ENCODE measurements at regions not wholly inside any gene's neighbourhood (a gene's known extent, or its start where the extent isn't known, plus 50 kb on each side); places are given as distances from the start of the nearest gene placed in this dataset.

DNA sequence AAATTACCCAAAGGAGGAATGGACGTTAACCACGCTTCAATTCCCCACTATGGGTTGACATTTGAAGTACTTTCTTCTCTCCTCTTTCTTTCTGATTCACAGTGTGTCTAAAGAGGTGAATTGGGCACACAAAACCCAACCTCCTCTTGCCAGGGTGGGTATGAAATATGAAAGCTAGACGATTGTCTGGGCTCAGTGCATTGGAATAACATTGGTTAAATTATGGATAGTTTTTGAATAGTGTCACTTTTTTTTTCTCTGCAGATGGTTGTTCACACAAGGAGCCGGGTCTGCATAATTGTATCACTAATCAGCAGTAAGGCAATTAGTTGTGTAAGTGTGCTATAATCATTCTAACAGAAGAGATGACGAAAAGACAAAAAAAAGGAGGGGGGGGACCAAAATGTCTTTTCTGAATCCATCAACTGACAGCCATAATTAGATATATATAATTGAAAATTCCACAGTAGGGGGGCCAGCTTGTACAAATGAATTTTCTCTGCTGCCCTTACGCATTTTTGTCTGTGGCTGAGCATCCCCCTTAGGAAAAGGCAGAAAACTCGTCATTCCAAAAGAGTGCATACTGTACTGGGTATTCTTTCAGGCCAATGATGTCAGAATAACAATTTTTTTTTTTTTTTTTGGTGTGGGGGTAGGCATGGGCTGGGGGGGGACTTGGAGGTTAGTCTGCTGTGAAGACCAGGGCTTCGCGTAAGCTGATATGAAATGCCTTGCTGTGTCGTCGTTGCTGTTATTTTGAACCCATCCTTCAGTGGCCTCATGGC lies 307.5 kb upstream of the SALL1 start:
- Histone ChIP-seq H3K36me3 (ENCODE audit: insufficient read depth, low read depth, low read length) (no peaks in the 10 kb centered on the region), H3K27me3 (ENCODE audit: insufficient read depth, low read length) (no peaks in the 10 kb centered on the region), H3K9me3 (ENCODE audit: insufficient read depth, low read depth, low read length) (no peaks in the 10 kb centered on the region), H3K27ac (ENCODE audit: low read length) (no peak overlapping the region), H3K9ac (ENCODE audit: low read depth, low read length) (no peak overlapping the region), H3K4me3 (ENCODE audit: low read length) (no peak overlapping the region), H3K4me1 (ENCODE audit: insufficient read depth, low read length) (peaks cover 5% of the 10 kb centered on the region; the same call in 1 of the 2 replicates)

DNA sequence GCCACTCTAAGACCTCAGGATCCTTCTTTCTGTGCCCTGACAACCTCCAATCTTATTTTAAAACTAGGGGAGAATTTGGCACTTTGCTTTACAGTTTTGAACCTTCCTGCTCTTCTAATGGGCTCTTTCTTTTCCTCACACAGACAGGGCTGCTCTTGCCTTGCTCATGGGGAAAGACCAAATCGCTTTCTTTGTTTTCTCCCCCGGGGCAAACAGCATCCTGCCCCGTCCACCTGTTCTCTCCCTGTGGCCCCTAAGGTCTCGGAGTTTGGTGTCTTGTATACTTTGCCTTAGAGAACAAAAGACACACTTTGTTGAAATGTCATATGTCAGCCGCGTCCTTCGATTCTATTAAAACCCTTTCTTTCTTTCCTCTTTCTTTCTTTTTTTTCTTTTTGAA lies 306.7 kb upstream of the SALL1 start:
- no peak overlapping the region for H3K27ac ChIP-seq (ENCODE audit: low read length)
- no peak overlapping the region for H3K4me3 ChIP-seq (ENCODE audit: low read length)
- no peaks in the 10 kb centered on the region; the same call in 1 of the 2 replicates for H3K4me1 ChIP-seq (ENCODE audit: insufficient read depth, low read length)
- H3K27me3 ChIP-seq (ENCODE audit: insufficient read depth, low read length) = no peaks in the 10 kb centered on the region
- H3K36me3 ChIP-seq (ENCODE audit: insufficient read depth, low read depth, low read length) = no peaks in the 10 kb centered on the region
- no peak overlapping the region for H3K9ac ChIP-seq (ENCODE audit: low read depth, low read length)
- no peaks in the 10 kb centered on the region for H3K9me3 ChIP-seq (ENCODE audit: insufficient read depth, low read depth, low read length)

DNA sequence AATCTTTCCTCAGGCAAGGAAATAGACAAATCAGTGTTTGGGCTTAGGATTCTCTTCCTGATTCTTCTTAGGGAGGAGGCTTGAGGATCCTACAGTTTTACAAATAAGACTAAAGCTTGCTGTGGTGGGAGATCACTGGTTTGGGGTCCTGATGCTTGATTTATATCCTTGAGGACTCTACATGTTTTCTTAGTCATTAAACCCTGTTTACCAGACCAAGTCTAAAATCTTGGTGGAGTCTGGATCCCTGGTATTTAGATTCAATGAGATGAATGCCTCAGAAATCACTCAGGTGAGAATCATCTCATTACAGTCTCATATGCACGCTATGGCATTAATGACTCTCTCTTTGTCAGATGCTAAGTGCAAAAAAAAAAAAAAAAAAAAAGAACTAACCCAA lies 304.3 kb upstream of the SALL1 start:
- no peak overlapping the region for H3K4me3 ChIP-seq (ENCODE audit: low read length)
- no peaks in the 10 kb centered on the region for H3K36me3 ChIP-seq (ENCODE audit: insufficient read depth, low read depth, low read length)
- no peaks in the 10 kb centered on the region for H3K27me3 ChIP-seq (ENCODE audit: insufficient read depth, low read length)
- H3K9me3 ChIP-seq (ENCODE audit: insufficient read depth, low read depth, low read length) = no peaks in the 10 kb centered on the region
- no peaks in the 10 kb centered on the region; the same call in 1 of the 2 replicates for H3K4me1 ChIP-seq (ENCODE audit: insufficient read depth, low read length)
- no peak overlapping the region for H3K9ac ChIP-seq (ENCODE audit: low read depth, low read length)
- H3K27ac ChIP-seq (ENCODE audit: low read length) = no peak overlapping the region

DNA sequence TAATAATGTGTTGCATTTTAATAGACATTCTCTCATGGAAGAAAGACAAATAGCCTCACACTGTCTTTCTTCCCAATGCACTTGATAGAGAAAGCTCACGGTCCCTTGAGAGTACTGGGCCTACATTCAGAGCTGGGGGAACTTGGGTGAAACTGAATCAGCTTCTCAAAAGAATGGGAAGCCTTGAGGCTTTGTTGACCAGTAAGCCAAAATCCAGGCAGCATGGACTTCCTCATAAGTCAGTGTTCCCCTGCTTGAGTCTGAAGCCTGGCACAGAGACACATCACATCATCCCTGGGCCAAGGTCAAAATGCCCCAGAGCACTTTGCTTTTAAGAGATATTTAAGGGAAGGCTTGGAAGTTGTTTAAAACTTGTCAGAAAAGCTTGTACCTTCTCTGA lies 302.2 kb upstream of the SALL1 start:
- no peaks in the 10 kb centered on the region for H3K27me3 ChIP-seq (ENCODE audit: insufficient read depth, low read length)
- no peaks in the 10 kb centered on the region for H3K9me3 ChIP-seq (ENCODE audit: insufficient read depth, low read depth, low read length)
- no peak overlapping the region for H3K9ac ChIP-seq (ENCODE audit: low read depth, low read length)
- H3K27ac ChIP-seq (ENCODE audit: low read length) = no peak overlapping the region
- H3K4me3 ChIP-seq (ENCODE audit: low read length) = no peak overlapping the region
- H3K36me3 ChIP-seq (ENCODE audit: insufficient read depth, low read depth, low read length) = no peaks in the 10 kb centered on the region
- peaks cover 3% of the 10 kb centered on the region; the same call in 1 of the 2 replicates for H3K4me1 ChIP-seq (ENCODE audit: insufficient read depth, low read length)

DNA sequence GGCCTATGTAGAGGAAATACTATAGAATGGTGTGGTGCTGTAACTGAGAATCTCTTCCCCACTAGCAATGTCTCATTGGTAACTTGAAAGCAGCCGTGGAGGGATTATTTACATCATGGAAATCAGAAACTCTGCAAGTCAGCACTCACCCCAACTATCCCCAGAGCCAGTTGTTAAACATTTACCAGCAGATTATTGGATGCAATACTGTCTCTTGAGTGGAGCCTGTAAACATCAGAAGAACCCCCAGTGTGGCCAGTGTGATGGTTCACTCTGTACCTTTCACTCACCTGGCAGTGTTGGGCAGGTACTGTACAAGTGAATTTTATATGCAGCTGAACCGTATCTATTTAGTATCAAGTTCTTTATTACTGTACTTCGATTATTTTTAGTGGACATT lies 299.8 kb upstream of the SALL1 start:
- H3K27ac ChIP-seq (ENCODE audit: low read length) = no peak overlapping the region
- no peak overlapping the region for H3K4me3 ChIP-seq (ENCODE audit: low read length)
- H3K4me1 ChIP-seq (ENCODE audit: insufficient read depth, low read length) = peaks cover 3% of the 10 kb centered on the region; the same call in 1 of the 2 replicates
- H3K9ac ChIP-seq (ENCODE audit: low read depth, low read length) = no peak overlapping the region
- H3K9me3 ChIP-seq (ENCODE audit: insufficient read depth, low read depth, low read length) = no peaks in the 10 kb centered on the region
- no peaks in the 10 kb centered on the region for H3K27me3 ChIP-seq (ENCODE audit: insufficient read depth, low read length)
- H3K36me3 ChIP-seq (ENCODE audit: insufficient read depth, low read depth, low read length) = no peaks in the 10 kb centered on the region

DNA sequence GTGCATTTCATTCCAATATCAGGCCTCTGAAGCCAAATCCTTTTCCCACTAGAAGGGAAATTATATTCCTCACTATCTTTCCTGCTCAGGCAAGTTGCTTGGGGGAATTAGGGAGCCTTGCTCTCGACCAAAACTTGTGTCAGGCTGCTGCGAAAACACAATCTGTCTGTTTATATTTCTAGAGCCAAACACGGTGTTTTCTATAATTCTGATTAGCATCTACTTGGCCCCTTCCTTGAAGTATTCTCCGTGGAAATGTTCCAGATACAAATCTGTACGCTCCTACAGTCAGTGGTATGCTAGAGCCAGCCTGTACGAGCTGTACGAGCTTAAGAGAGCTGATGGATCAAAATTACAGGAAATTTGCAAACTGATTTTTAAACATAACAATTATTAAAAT lies 299.3 kb upstream of the SALL1 start:
- no peaks in the 10 kb centered on the region for H3K36me3 ChIP-seq (ENCODE audit: insufficient read depth, low read depth, low read length)
- H3K27me3 ChIP-seq (ENCODE audit: insufficient read depth, low read length) = no peaks in the 10 kb centered on the region
- no peak overlapping the region for H3K4me3 ChIP-seq (ENCODE audit: low read length)
- H3K9me3 ChIP-seq (ENCODE audit: insufficient read depth, low read depth, low read length) = no peaks in the 10 kb centered on the region
- H3K4me1 ChIP-seq (ENCODE audit: insufficient read depth, low read length) = peaks cover 3% of the 10 kb centered on the region; the same call in 1 of the 2 replicates
- no peak overlapping the region for H3K27ac ChIP-seq (ENCODE audit: low read length)
- no peak overlapping the region for H3K9ac ChIP-seq (ENCODE audit: low read depth, low read length)

DNA sequence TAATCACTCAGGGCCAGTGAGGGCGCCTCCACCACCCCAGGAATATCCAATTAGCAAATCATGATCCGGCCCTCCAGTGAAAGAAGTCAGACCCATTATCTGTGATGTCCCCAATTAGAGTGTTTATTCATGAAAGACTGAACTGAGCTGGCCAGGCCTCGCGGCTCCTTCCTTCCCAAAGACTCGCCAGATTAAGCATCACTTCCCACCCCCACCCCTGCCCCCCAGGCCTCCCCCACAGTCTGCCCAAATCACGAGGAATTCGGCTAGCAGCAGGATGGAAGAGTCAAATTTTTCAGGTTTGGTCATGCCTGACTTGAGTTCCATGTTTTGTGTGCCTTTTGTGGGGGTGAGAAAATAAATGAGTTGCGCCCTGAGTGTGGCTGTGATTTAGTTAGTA lies 298.4 kb upstream of the SALL1 start:
- no peak overlapping the region for H3K9ac ChIP-seq (ENCODE audit: low read depth, low read length)
- no peaks in the 10 kb centered on the region for H3K9me3 ChIP-seq (ENCODE audit: insufficient read depth, low read depth, low read length)
- no peak overlapping the region for H3K4me3 ChIP-seq (ENCODE audit: low read length)
- no peaks in the 10 kb centered on the region for H3K36me3 ChIP-seq (ENCODE audit: insufficient read depth, low read depth, low read length)
- H3K27ac ChIP-seq (ENCODE audit: low read length) = no peak overlapping the region
- peaks cover 3% of the 10 kb centered on the region; the same call in 1 of the 2 replicates for H3K4me1 ChIP-seq (ENCODE audit: insufficient read depth, low read length)
- H3K27me3 ChIP-seq (ENCODE audit: insufficient read depth, low read length) = no peaks in the 10 kb centered on the region

DNA sequence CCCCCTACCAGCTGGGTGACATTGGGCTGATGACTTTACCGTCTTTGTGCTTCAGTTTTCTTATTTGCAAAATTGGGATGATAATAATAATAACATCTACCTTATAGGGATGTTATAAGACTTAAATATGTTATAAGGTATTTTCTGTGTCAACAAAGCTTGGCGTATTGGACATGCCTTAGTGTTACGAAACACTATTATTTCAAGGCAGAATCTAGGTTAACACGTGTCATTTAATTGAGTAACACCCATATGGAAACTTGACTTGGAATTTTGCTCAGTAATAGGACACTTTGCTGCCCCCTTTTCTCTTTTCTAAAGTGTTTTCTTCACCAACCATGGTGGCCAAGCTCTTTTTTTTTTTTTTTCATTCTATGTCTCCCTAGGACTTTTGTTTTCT lies 294.2 kb upstream of the SALL1 start:
- no peaks in the 10 kb centered on the region for H3K9me3 ChIP-seq (ENCODE audit: insufficient read depth, low read depth, low read length)
- no peak overlapping the region for H3K27ac ChIP-seq (ENCODE audit: low read length)
- H3K4me3 ChIP-seq (ENCODE audit: low read length) = no peak overlapping the region
- no peaks in the 10 kb centered on the region for H3K36me3 ChIP-seq (ENCODE audit: insufficient read depth, low read depth, low read length)
- H3K9ac ChIP-seq (ENCODE audit: low read depth, low read length) = no peak overlapping the region
- peaks cover 25% of the 10 kb centered on the region; the same call in 1 of the 2 replicates for H3K4me1 ChIP-seq (ENCODE audit: insufficient read depth, low read length)
- H3K27me3 ChIP-seq (ENCODE audit: insufficient read depth, low read length) = no peaks in the 10 kb centered on the region

DNA sequence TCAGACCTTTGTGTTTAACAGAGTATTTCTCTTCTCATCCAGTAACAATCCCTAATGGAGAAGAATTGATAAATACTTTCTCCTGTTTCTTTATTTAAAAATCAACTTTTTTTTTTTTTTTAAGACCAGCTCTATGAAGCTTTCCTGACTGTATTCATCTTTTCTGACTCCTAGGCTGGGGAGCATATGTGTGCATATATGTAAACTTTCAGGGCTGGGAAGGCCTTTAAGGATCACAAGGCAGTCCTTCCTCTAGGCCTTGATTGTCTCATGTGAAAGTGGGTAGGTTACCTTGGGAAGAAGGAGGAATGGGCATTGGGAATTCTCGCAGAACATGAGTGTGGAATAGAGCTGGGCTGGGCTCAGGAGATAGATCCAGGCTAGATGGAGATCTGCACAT lies 292.9 kb upstream of the SALL1 start:
- Histone ChIP-seq H3K9me3 (ENCODE audit: insufficient read depth, low read depth, low read length) (no peaks in the 10 kb centered on the region), H3K9ac (ENCODE audit: low read depth, low read length) (no peak overlapping the region), H3K27ac (ENCODE audit: low read length) (no peak overlapping the region), H3K36me3 (ENCODE audit: insufficient read depth, low read depth, low read length) (no peaks in the 10 kb centered on the region), H3K4me1 (ENCODE audit: insufficient read depth, low read length) (peaks cover 35% of the 10 kb centered on the region; the same call in 1 of the 2 replicates), H3K4me3 (ENCODE audit: low read length) (no peak overlapping the region), H3K27me3 (ENCODE audit: insufficient read depth, low read length) (no peaks in the 10 kb centered on the region)

DNA sequence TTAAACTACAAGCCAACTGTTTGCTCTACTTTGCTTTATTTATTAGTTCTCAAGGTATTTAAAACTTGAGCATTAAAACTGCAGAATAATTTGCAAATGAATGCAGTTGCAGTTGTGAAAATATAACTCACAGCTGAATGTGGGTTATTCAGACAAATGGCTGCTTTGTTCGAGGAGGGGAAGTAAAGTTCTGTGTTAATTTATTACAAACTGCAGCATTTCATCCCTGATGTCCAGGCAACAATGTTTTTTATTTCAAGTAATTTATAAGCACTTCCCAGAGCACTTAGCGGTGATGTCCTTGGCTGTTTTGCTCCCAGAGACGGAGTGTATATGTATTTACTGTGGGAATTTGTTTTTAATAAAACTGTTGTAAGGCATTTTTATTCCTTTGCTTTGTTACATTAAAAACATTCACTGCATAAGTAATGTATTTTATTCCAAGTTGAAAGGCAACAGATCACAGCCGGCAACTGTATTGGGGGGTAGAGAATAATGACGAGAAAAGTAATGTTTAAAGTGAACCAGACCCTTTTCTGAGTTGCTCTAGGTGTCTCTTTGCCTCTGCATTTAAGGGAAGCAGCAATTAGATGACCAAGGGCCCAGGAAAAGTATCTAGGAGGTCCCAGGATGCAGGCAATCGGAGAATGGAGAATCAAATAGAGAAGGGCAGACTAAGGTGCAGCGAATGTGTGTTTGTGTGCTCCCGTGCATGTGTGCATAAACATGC lies 291.2 kb upstream of the SALL1 start:
- peak overlapping the region; percentile 69; the same call in 1 of the 2 replicates for H3K9ac ChIP-seq (ENCODE audit: low read depth, low read length)
- H3K27ac ChIP-seq (ENCODE audit: low read length) = peak overlapping the region; percentile 0
- H3K4me1 ChIP-seq (ENCODE audit: insufficient read depth, low read length) = peaks cover 41% of the 10 kb centered on the region; the same call in 1 of the 2 replicates
- H3K36me3 ChIP-seq (ENCODE audit: insufficient read depth, low read depth, low read length) = no peaks in the 10 kb centered on the region
- no peaks in the 10 kb centered on the region for H3K9me3 ChIP-seq (ENCODE audit: insufficient read depth, low read depth, low read length)
- no peak overlapping the region for H3K4me3 ChIP-seq (ENCODE audit: low read length)
- no peaks in the 10 kb centered on the region for H3K27me3 ChIP-seq (ENCODE audit: insufficient read depth, low read length)

DNA sequence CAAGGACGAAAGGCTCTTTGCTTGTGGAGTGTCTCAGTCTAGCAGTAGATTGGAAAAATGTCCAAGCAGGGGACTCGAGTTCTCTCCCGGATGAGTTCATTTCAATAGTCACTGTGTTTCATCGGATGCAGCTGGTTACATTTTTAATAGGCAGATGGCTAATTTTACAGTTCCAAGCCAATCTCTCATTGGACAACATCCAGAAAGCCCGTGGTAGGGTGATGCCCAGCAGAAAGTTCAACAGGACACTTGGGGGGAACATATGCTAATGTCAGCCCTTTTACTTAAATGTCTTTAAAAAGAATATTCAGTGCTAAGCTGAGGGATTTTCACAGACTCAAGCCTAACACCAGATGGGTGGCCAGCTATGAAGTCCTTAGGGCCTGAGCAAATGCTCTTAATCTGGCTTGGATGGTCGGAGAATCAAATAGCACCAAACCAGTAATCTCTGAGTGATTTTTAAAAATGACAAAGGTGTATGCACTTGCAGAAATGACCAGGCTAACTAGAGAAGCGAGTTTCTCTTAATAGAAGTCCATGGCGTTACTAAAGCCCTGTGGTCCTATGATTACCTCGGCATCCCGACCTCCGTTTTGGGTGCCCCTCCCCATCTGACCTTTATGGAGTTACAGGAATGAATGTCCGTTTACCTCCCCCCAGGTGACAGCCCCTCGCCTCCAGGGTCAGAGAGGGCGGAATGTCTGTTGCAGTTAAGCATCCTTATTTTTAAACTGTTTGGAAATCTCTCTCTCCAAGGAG lies 289.2 kb upstream of the SALL1 start:
- H3K4me3 ChIP-seq (ENCODE audit: low read length) = peak overlapping the region; percentile 62; the same call in 1 of the 2 replicates
- H3K4me1 ChIP-seq (ENCODE audit: insufficient read depth, low read length) = peaks cover 41% of the 10 kb centered on the region; the same call in 1 of the 2 replicates
- no peaks in the 10 kb centered on the region for H3K36me3 ChIP-seq (ENCODE audit: insufficient read depth, low read depth, low read length)
- peak overlapping the region; percentile 69; the same call in 1 of the 2 replicates for H3K9ac ChIP-seq (ENCODE audit: low read depth, low read length)
- H3K9me3 ChIP-seq (ENCODE audit: insufficient read depth, low read depth, low read length) = no peaks in the 10 kb centered on the region
- peak overlapping the region; percentile 21 for H3K27ac ChIP-seq (ENCODE audit: low read length)
- H3K27me3 ChIP-seq (ENCODE audit: insufficient read depth, low read length) = no peaks in the 10 kb centered on the region
